Panc1 (cell line): ENCODE measurements at regions not wholly inside any gene's neighbourhood (a gene's known extent, or its start where the extent isn't known, plus 50 kb on each side); places are given as distances from the start of the nearest gene placed in this dataset.

Experiments used
- ATAC-seq: fragments of 200-7000 bp; cut with Tn5 transposase; 2 replicates; pipeline ENCODE4 v1.9.1; 2020; ENCODE audit warnings: mild to moderate bottlenecking, moderate library complexity
- BruUV-seq: library from RNA; stranded (reverse); fragments of 400-500 nt; replicated peaks from 2 replicates; lab custom pipeline; 2021; lab: Mats Ljungman, UMichigan
- CTCF ChIA-PET: fragments of 300-600 bp; sonication (Branson Sonifier 250); formaldehyde crosslinking; loops from one replicate; lab custom pipeline; 2022; ENCODE audit warnings: antibody characterized with exemption; lab: Charles Lee
- POLR2A ChIA-PET: fragments of 300-600 bp; sonication (Branson Sonifier 250); formaldehyde crosslinking; loops from one replicate; lab custom pipeline; 2022; ENCODE audit warnings: antibody characterized with exemption; lab: Charles Lee
- DNase-seq: peaks from one replicate; pipeline ENCODE4 v3.0.0-alpha.2; 2010; ENCODE audit warnings: low read depth, low spot score
- H3K27ac ChIP-seq: 2 replicates; pipeline ENCODE4 v1.5.1; 2011; ENCODE audit warnings: mild to moderate bottlenecking, low read length, inconsistent platforms
- H3K27me3 ChIP-seq: fragments of 200-500 bp; sonication (Bioruptor generic); 2 replicates; pipeline ENCODE4 v1.6.0; 2014; ENCODE audit warnings: low read length, inconsistent platforms; ENCODE audit not compliant: control insufficient read depth, insufficient read depth
- H3K36me3 ChIP-seq: fragments of 200-500 bp; sonication (Bioruptor generic); 2 replicates; pipeline ENCODE4 v1.5.1; 2014; ENCODE audit warnings: inconsistent platforms, mild to moderate bottlenecking, low read length, moderate library complexity; ENCODE audit not compliant: control insufficient read depth, insufficient read depth
- H3K4me1 ChIP-seq: 2 replicates; pipeline ENCODE4 v1.5.1; 2011; ENCODE audit warnings: inconsistent platforms, mild to moderate bottlenecking, low read length, moderate library complexity; ENCODE audit not compliant: control insufficient read depth, insufficient read depth
- H3K4me3 ChIP-seq, 2 experiments: 2 replicates each; pipeline ENCODE4 v1.5.1; 2011 to 2012; ENCODE audit warnings: low read depth in 2 of 2, low read length in 2 of 2, mild to moderate bottlenecking in 2 of 2, inconsistent platforms in 1 of 2, moderate library complexity in 1 of 2
- H3K9me3 ChIP-seq: fragments of 200-500 bp; sonication (Bioruptor generic); 2 replicates; pipeline ENCODE4 v1.5.1; 2014; ENCODE audit warnings: low read depth, mild to moderate bottlenecking, inconsistent platforms, low read length, moderate library complexity; ENCODE audit not compliant: control insufficient read depth, insufficient read depth
- CTCF ChIP-seq: fragments of 450-650 bp; IDR thresholded peaks from 2 replicates; pipeline ENCODE4 v1.5.1; 2017; ENCODE audit warnings: mild to moderate bottlenecking
- POLR2AphosphoS5 ChIP-seq: IDR thresholded peaks from 2 replicates; pipeline ENCODE4 v1.6.1; 2012; ENCODE audit warnings: mild to moderate bottlenecking, low read depth, low read length, moderate library complexity
- REST ChIP-seq, 2 experiments: IDR thresholded peaks; 2 replicates each; pipeline ENCODE4 v1.6.1; 2011 to 2012; ENCODE audit warnings: low read depth in 2 of 2, control low read depth in 1 of 2, low read length in 1 of 2, mild to moderate bottlenecking in 1 of 2, moderate library complexity in 1 of 2; ENCODE audit not compliant: insufficient read depth in 1 of 2
- SIN3A ChIP-seq: IDR thresholded peaks from 2 replicates; pipeline ENCODE4 v1.6.1; 2012; ENCODE audit warnings: low read depth, mild to moderate bottlenecking, low read length, moderate library complexity, borderline replicate concordance; ENCODE audit not compliant: insufficient read depth
- TCF7L2 ChIP-seq: IDR thresholded peaks from 2 replicates; pipeline ENCODE4 v1.6.1; 2011; ENCODE audit warnings: mild to moderate bottlenecking, low read depth, low read length, inconsistent platforms
- in situ Hi-C: cut with HindIII; loops from 2 replicates; pipeline ENCODE4 v1.10.0; 2016; ENCODE audit warnings: low sequenced_read_pairs, low pct_unique_long_range_greater_than_20kb
- intact Hi-C: fragments of 100-400 bp; cut with micrococcal nuclease; formaldehyde crosslinking; loops from one replicate; pipeline ENCODE4 v1.10.0; 2022; ENCODE audit not compliant: unreplicated experiment

GRCh38 chr4:180105362-180105761, 2137.8 kb upstream of the TENM3 start:
- no peak for ATAC-seq
- H3K4me3 ChIP-seq = no peak overlapping the region
- H3K27ac ChIP-seq = no peak overlapping the region
- TF ChIP-seq REST (IDR thresholded peaks at IDR 0.05; ENCODE audit: insufficient read depth in 1 of 2, low read depth in 2 of 2, low read length in 1 of 2) (no peak), TCF7L2 (no peak), POLR2AphosphoS5 (no peak), SIN3A (no peak), CTCF (no peak)
- no peaks in the 10 kb centered on the region for H3K27me3 ChIP-seq
- H3K9me3 ChIP-seq = no peaks in the 10 kb centered on the region
- no peaks in the 10 kb centered on the region for H3K4me1 ChIP-seq
- POLR2A ChIA-PET = no interaction called here
- no peaks in the 10 kb centered on the region for H3K36me3 ChIP-seq
- CTCF ChIA-PET = no interaction called here
- BruUV-seq = no TSS peak
- intact Hi-C loops = no loop called here
- in situ Hi-C loops = no loop called here
- no peak for DNase-seq

GRCh38 chr4:180106122-180106521, 2137.1 kb upstream of the TENM3 start:
- ATAC-seq (no peak), DNase-seq (no peak)
- Histone ChIP-seq H3K9me3 (no peaks in the 10 kb centered on the region), H3K27ac (no peak overlapping the region), H3K4me3 (no peak overlapping the region), H3K27me3 (no peaks in the 10 kb centered on the region), H3K36me3 (no peaks in the 10 kb centered on the region), H3K4me1 (no peaks in the 10 kb centered on the region)
- intact Hi-C loops (no loop called here), in situ Hi-C loops (no loop called here)
- TF ChIP-seq REST (IDR thresholded peaks at IDR 0.05; ENCODE audit: insufficient read depth in 1 of 2, low read depth in 2 of 2, low read length in 1 of 2) = no peak
- TF ChIP-seq SIN3A = no peak
- TF ChIP-seq POLR2AphosphoS5 = no peak
- TF ChIP-seq TCF7L2 = no peak
- no peak for TF ChIP-seq CTCF
- CTCF ChIA-PET = no interaction called here
- POLR2A ChIA-PET = no interaction called here
- no TSS peak for BruUV-seq
